Astrocyte (in vitro differentiated cells and primary cell): ENCODE measurements at regions not wholly inside any gene's neighbourhood (a gene's known extent, or its start where the extent isn't known, plus 50 kb on each side); places are given as distances from the start of the nearest gene placed in this dataset.
A peak's percentile ranks its signal among the peaks of the same experiment; 100 is the strongest.

Source experiments
- DNase-seq: peaks from one replicate; pipeline ENCODE4 v3.0.0-alpha.2; 2010; ENCODE audit warnings: low read depth
- FAIRE-seq: peaks from 2 replicates; lab custom pipeline; 2011; peaks lifted over from hg19 to GRCh38; lab: Jason Lieb, UNC
- H2AFZ ChIP-seq: 2 replicates; pipeline ENCODE4 v1.6.0; 2012; ENCODE audit warnings: low read depth, low read length, inconsistent platforms
- H3K27ac ChIP-seq: 2 replicates; pipeline ENCODE4 v1.5.1; 2011; ENCODE audit warnings: low read depth, low read length, inconsistent platforms
- H3K27me3 ChIP-seq: 2 replicates; pipeline ENCODE4 v1.6.0; 2011; ENCODE audit warnings: low read length, inconsistent platforms; ENCODE audit not compliant: insufficient read depth
- H3K36me3 ChIP-seq: 2 replicates; pipeline ENCODE4 v1.5.1; 2011; ENCODE audit warnings: low read length, inconsistent platforms; ENCODE audit not compliant: insufficient read depth
- H3K4me1 ChIP-seq: 2 replicates; pipeline ENCODE4 v1.5.1; 2011; ENCODE audit warnings: low read length, inconsistent platforms; ENCODE audit not compliant: insufficient read depth
- H3K4me2 ChIP-seq: 2 replicates; pipeline ENCODE4 v1.6.0; 2012; ENCODE audit warnings: low read length, inconsistent platforms
- H3K4me3 ChIP-seq: 2 replicates; pipeline ENCODE4 v1.5.1; 2011; ENCODE audit warnings: low read depth, mild to moderate bottlenecking, low read length, inconsistent platforms; ENCODE audit not compliant: insufficient read depth
- H3K79me2 ChIP-seq: 2 replicates; pipeline ENCODE4 v1.6.0; 2012; ENCODE audit warnings: mild to moderate bottlenecking, low read length, inconsistent platforms; ENCODE audit not compliant: insufficient read depth
- H3K9ac ChIP-seq: 2 replicates; pipeline ENCODE4 v1.6.0; 2012; ENCODE audit warnings: mild to moderate bottlenecking, low read length, inconsistent platforms
- H3K9me3 ChIP-seq: 2 replicates; pipeline ENCODE4 v1.5.1; 2012; ENCODE audit warnings: low read depth, mild to moderate bottlenecking, low read length, inconsistent platforms; ENCODE audit not compliant: insufficient read depth
- H4K20me1 ChIP-seq: 2 replicates; pipeline ENCODE4 v1.6.0; 2012; ENCODE audit warnings: low read length, inconsistent platforms; ENCODE audit not compliant: insufficient read depth
- H3K27ac Mint-ChIP-seq: one replicate; pipeline ENCODE4 v1.8.0; 2021; ENCODE audit warnings: mild to moderate bottlenecking, mixed read lengths; ENCODE audit not compliant: unreplicated experiment
- H3K27me3 Mint-ChIP-seq: one replicate; pipeline ENCODE4 v1.8.0; 2021; ENCODE audit warnings: low read depth, mixed read lengths; ENCODE audit not compliant: unreplicated experiment
- H3K36me3 Mint-ChIP-seq: one replicate; pipeline ENCODE4 v1.8.0; 2021; ENCODE audit warnings: low read depth, mixed read lengths; ENCODE audit not compliant: unreplicated experiment
- H3K4me1 Mint-ChIP-seq: one replicate; pipeline ENCODE4 v1.8.0; 2021; ENCODE audit warnings: low read depth, mixed read lengths; ENCODE audit not compliant: unreplicated experiment
- H3K4me3 Mint-ChIP-seq: one replicate; pipeline ENCODE4 v1.8.0; 2021; ENCODE audit warnings: mild to moderate bottlenecking, moderate library complexity, mixed read lengths; ENCODE audit not compliant: unreplicated experiment
- H3K9me3 Mint-ChIP-seq: one replicate; pipeline ENCODE4 v1.8.0; 2021; ENCODE audit warnings: mild to moderate bottlenecking, mixed read lengths; ENCODE audit not compliant: unreplicated experiment
- EZH2 ChIP-seq: IDR thresholded peaks from 2 replicates; pipeline ENCODE4 v1.6.1; 2012; ENCODE audit warnings: mild to moderate bottlenecking, low read length, inconsistent platforms; ENCODE audit not compliant: insufficient read depth
- TF ChIP-seq, protein P1 (sequence below): IDR thresholded peaks from 2 replicates; pipeline ENCODE4 v1.5.1; 2011; ENCODE audit warnings: low read depth, mild to moderate bottlenecking, inconsistent platforms, low read length, moderate library complexity; ENCODE audit not compliant: insufficient read depth

DNA sequence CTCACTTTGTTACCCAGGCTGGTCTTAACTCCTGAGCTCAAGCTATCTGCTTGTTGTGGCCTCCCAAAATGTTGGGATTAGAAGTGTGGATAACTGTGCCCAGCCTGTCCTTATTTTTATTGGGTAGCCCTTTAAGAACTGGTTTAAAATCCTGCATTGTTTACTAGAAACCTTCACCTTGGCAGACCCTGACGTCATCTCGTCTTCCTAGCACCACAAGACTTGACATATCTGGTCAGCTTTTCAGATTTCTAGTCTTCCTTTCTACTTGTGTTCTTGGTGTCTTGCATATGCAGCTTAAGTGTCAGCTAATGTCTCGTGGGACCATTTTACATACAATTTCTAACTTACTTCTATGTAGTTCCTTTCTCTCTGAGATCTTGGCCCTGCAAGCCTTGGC lies 258.9 kb downstream of the IZUMO3 start:
- Histone ChIP-seq H2AFZ (no peak overlapping the region), H3K36me3 (no peaks in the 10 kb centered on the region), H3K4me3 (no peak overlapping the region), H3K27me3 (no peaks in the 10 kb centered on the region), H3K4me1 (no peaks in the 10 kb centered on the region), H4K20me1 (no peaks in the 10 kb centered on the region), H3K79me2 (no peaks in the 10 kb centered on the region), H3K9ac (no peak overlapping the region), H3K27ac (no peak overlapping the region), H3K9me3 (no peaks in the 10 kb centered on the region), H3K4me2 (no peak overlapping the region)
- no peaks in the 10 kb centered on the region for H3K4me1 Mint-ChIP-seq
- no peak for TF ChIP-seq EZH2
- TF ChIP-seq, protein P1, sequence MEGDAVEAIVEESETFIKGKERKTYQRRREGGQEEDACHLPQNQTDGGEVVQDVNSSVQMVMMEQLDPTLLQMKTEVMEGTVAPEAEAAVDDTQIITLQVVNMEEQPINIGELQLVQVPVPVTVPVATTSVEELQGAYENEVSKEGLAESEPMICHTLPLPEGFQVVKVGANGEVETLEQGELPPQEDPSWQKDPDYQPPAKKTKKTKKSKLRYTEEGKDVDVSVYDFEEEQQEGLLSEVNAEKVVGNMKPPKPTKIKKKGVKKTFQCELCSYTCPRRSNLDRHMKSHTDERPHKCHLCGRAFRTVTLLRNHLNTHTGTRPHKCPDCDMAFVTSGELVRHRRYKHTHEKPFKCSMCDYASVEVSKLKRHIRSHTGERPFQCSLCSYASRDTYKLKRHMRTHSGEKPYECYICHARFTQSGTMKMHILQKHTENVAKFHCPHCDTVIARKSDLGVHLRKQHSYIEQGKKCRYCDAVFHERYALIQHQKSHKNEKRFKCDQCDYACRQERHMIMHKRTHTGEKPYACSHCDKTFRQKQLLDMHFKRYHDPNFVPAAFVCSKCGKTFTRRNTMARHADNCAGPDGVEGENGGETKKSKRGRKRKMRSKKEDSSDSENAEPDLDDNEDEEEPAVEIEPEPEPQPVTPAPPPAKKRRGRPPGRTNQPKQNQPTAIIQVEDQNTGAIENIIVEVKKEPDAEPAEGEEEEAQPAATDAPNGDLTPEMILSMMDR: no peak
- H3K27me3 Mint-ChIP-seq: no peaks in the 10 kb centered on the region
- H3K36me3 Mint-ChIP-seq: no peaks in the 10 kb centered on the region
- DNase-seq: no peak
- no peak for FAIRE-seq
- peaks cover 7% of the 10 kb centered on the region for H3K9me3 Mint-ChIP-seq
- H3K4me3 Mint-ChIP-seq: no peak overlapping the region
- H3K27ac Mint-ChIP-seq: no peak overlapping the region

DNA sequence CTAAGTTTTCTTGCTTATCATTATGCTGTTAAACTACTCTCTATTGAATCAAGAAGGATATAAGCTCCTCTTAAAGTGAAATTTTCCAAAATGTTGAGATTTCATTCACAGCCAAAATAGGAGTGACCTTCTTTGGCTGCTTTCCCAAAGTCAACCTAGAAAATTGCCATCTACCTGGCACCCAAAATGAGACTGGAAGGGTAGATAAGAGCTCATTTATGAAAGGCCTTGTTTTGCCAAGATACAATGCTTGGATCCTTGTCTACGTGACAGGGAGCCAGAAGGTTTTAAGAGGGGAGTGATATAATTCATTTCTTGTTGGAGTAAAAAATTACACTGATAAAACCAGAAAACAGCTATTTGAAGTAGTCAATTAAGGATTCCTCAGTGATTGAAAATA lies 287.1 kb downstream of the IZUMO3 start:
- no peaks in the 10 kb centered on the region for H3K27me3 ChIP-seq
- no peaks in the 10 kb centered on the region for H3K79me2 ChIP-seq
- Mint-ChIP-seq H3K4me1 (peaks cover 18% of the 10 kb centered on the region), H3K36me3 (no peaks in the 10 kb centered on the region), H3K4me3 (no peak overlapping the region), H3K27me3 (no peaks in the 10 kb centered on the region), H3K9me3 (no peaks in the 10 kb centered on the region), H3K27ac (no peak overlapping the region)
- H3K36me3 ChIP-seq: no peaks in the 10 kb centered on the region
- no peak overlapping the region for H3K4me2 ChIP-seq
- no peaks in the 10 kb centered on the region for H3K9me3 ChIP-seq
- H3K9ac ChIP-seq: no peak overlapping the region
- no peaks in the 10 kb centered on the region for H3K4me1 ChIP-seq
- no peak overlapping the region for H3K4me3 ChIP-seq
- TF ChIP-seq, protein P1: no peak
- TF ChIP-seq EZH2: no peak
- no peak overlapping the region for H2AFZ ChIP-seq
- H3K27ac ChIP-seq: no peak overlapping the region
- no peak for FAIRE-seq
- no peaks in the 10 kb centered on the region for H4K20me1 ChIP-seq
- no peak for DNase-seq

DNA sequence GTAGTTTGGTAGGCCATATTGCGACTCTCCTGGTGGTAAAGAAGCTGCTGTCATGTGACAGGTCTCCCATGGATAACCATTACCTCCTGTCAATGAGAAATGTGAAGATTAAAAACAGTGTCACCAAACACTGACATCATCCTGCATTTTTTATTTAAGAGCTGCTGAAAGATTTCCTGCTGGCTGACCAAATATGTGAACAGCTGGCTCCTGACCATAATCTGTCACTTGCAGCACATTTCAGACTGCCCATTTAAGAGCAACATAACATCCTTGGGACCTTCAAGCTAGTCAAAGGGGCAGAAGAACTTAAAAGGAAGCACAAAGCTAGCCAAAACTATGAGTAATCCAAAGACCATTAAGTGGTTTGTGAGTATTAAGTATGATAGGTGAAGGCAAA lies 288.0 kb downstream of the IZUMO3 start:
- H3K27ac Mint-ChIP-seq: peak overlapping the region; percentile 58
- no peaks in the 10 kb centered on the region for H3K27me3 ChIP-seq
- no peak overlapping the region for H3K4me2 ChIP-seq
- no peak overlapping the region for H3K9ac ChIP-seq
- H3K9me3 Mint-ChIP-seq: peaks cover 3% of the 10 kb centered on the region
- no peaks in the 10 kb centered on the region for H3K36me3 Mint-ChIP-seq
- H3K27ac ChIP-seq: no peak overlapping the region
- peaks cover 2% of the 10 kb centered on the region for H3K9me3 ChIP-seq
- H3K4me3 Mint-ChIP-seq: no peak overlapping the region
- no peaks in the 10 kb centered on the region for H3K36me3 ChIP-seq
- DNase-seq (peak; percentile 56), FAIRE-seq (no peak)
- no peaks in the 10 kb centered on the region for H4K20me1 ChIP-seq
- no peak overlapping the region for H2AFZ ChIP-seq
- no peaks in the 10 kb centered on the region for H3K79me2 ChIP-seq
- H3K4me1 Mint-ChIP-seq: peaks cover 18% of the 10 kb centered on the region
- TF ChIP-seq EZH2: no peak
- TF ChIP-seq, protein P1: no peak
- no peaks in the 10 kb centered on the region for H3K27me3 Mint-ChIP-seq
- H3K4me1 ChIP-seq: no peaks in the 10 kb centered on the region
- no peak overlapping the region for H3K4me3 ChIP-seq
